Fibroblast of lung (primary cell): ENCODE measurements at regions not wholly inside any gene's neighbourhood (a gene's known extent, or its start where the extent isn't known, plus 50 kb on each side); places are given as distances from the start of the nearest gene placed in this dataset.

Experiments
- DNase-seq, 2 donors: peaks; one replicate each; pipeline versions ENCODE4 v3.0.0 to v3.0.0-alpha.2; 2010; ENCODE audit warnings: low read depth in 2 of 2
- H2AFZ ChIP-seq: 2 replicates; pipeline ENCODE4 v1.5.1; 2012; ENCODE audit warnings: low read length, control low read depth, inconsistent platforms
- H3K27ac ChIP-seq: 2 replicates; pipeline ENCODE4 v1.5.1; 2011; ENCODE audit warnings: low read length, control low read depth; ENCODE audit not compliant: insufficient read depth
- H3K27me3 ChIP-seq: 2 replicates; pipeline ENCODE4 v1.5.1; 2011; ENCODE audit warnings: mild to moderate bottlenecking, low read length; ENCODE audit not compliant: control insufficient read depth, insufficient read depth
- H3K36me3 ChIP-seq: 2 replicates; pipeline ENCODE4 v1.5.1; 2011; ENCODE audit warnings: low read length; ENCODE audit not compliant: control insufficient read depth, insufficient read depth
- H3K4me1 ChIP-seq: 2 replicates; pipeline ENCODE4 v1.5.1; 2011; ENCODE audit warnings: low read length; ENCODE audit not compliant: control insufficient read depth, insufficient read depth; ENCODE audit errors: extremely low read depth
- H3K4me2 ChIP-seq: 2 replicates; pipeline ENCODE4 v1.5.1; 2011; ENCODE audit warnings: low read length, control low read depth; ENCODE audit not compliant: insufficient read depth; ENCODE audit errors: extremely low read depth
- H3K4me3 ChIP-seq, 4 experiments: fragments of 200-600 bp in 1 of 4; sonication (generic) in 1 of 4; replicated peaks in 1 of 4; 2 replicates each; pipeline ENCODE4 v1.5.1; 2011 to 2016; ENCODE audit warnings: low read length in 4 of 4, low read depth in 3 of 4, mild to moderate bottlenecking in 3 of 4, control low read depth in 2 of 4, inconsistent platforms in 1 of 4, mixed read lengths in 1 of 4; ENCODE audit not compliant: insufficient read depth in 1 of 4; ENCODE audit errors: control extremely low read depth in 1 of 4
- H3K79me2 ChIP-seq: 2 replicates; pipeline ENCODE4 v1.5.1; 2012; ENCODE audit warnings: mild to moderate bottlenecking, low read length, inconsistent platforms; ENCODE audit not compliant: control insufficient read depth, insufficient read depth
- H3K9ac ChIP-seq: 2 replicates; pipeline ENCODE4 v1.5.1; 2011; ENCODE audit warnings: mild to moderate bottlenecking, low read length, control low read depth; ENCODE audit not compliant: insufficient read depth
- H3K9me3 ChIP-seq: 2 replicates; pipeline ENCODE4 v1.5.1; 2012; ENCODE audit warnings: low read depth, low read length; ENCODE audit not compliant: control insufficient read depth, insufficient read depth
- H4K20me1 ChIP-seq: 2 replicates; pipeline ENCODE4 v1.5.1; 2011; ENCODE audit warnings: low read length; ENCODE audit not compliant: control insufficient read depth, insufficient read depth; ENCODE audit errors: extremely low read depth
- CTCF ChIP-seq, 2 donors: IDR thresholded peaks in 1 of 2; conservative IDR thresholded peaks in 1 of 2; 1 replicate in 1 of 2; 2 replicates in 1 of 2; pipeline ENCODE4 v1.5.1; 2011 to 2012; ENCODE audit warnings: low read length in 2 of 2, control low read depth in 1 of 2, inconsistent platforms in 1 of 2, low read depth in 1 of 2, mild to moderate bottlenecking in 1 of 2
- EZH2 ChIP-seq: IDR thresholded peaks from 2 replicates; pipeline ENCODE4 v1.5.1; 2012; ENCODE audit warnings: low read length, control low read depth, mild to moderate bottlenecking; ENCODE audit errors: missing control alignments

- Histone ChIP-seq H3K79me2 (no peaks in the 10 kb centered on the region), H3K9me3 (no peaks in the 10 kb centered on the region), H3K4me2 (no peak overlapping the region), H2AFZ (no peak overlapping the region), H3K36me3 (no peaks in the 10 kb centered on the region), H3K27me3 (no peaks in the 10 kb centered on the region), H3K9ac (no peak overlapping the region), H3K4me1 (no peaks in the 10 kb centered on the region), H3K4me3 (no peak overlapping the region), H4K20me1 (no peaks in the 10 kb centered on the region), H3K27ac (no peak overlapping the region)
- no peak for TF ChIP-seq EZH2
- TF ChIP-seq CTCF (conservative IDR thresholded peaks at IDR 0.05 in 1 of 2, IDR thresholded peaks at IDR 0.05 in 1 of 2; ENCODE audit: low read depth in 1 of 2, low read length in 2 of 2), result no peak
- no peak for DNase-seq
Measured at GRCh38 chr14:83870546-83871270, 1659.2 kb upstream of the FLRT2 start.

- no peak overlapping the region for H2AFZ ChIP-seq
- no peaks in the 10 kb centered on the region for H3K79me2 ChIP-seq
- no peak overlapping the region for H3K9ac ChIP-seq
- no peaks in the 10 kb centered on the region for H3K36me3 ChIP-seq
- no peak overlapping the region for H3K4me3 ChIP-seq
- H3K9me3 ChIP-seq, result no peaks in the 10 kb centered on the region
- TF ChIP-seq CTCF (conservative IDR thresholded peaks at IDR 0.05 in 1 of 2, IDR thresholded peaks at IDR 0.05 in 1 of 2; ENCODE audit: low read depth in 1 of 2, low read length in 2 of 2) (no peak), EZH2 (no peak)
- DNase-seq, result peak in 1 of 2 donors; percentile 14
- no peaks in the 10 kb centered on the region for H3K4me1 ChIP-seq
- no peaks in the 10 kb centered on the region for H3K27me3 ChIP-seq
- H4K20me1 ChIP-seq, result no peaks in the 10 kb centered on the region
- H3K4me2 ChIP-seq, result no peak overlapping the region
- H3K27ac ChIP-seq, result no peak overlapping the region
Measured at GRCh38 chr14:83873669-83874068, 1656.3 kb upstream of the FLRT2 start.

- no peak for TF ChIP-seq EZH2
- no peak for TF ChIP-seq CTCF (conservative IDR thresholded peaks at IDR 0.05 in 1 of 2, IDR thresholded peaks at IDR 0.05 in 1 of 2; ENCODE audit: low read depth in 1 of 2, low read length in 2 of 2)
- Histone ChIP-seq H3K36me3 (no peaks in the 10 kb centered on the region), H3K9me3 (no peaks in the 10 kb centered on the region), H3K4me1 (no peaks in the 10 kb centered on the region), H3K27ac (no peak overlapping the region), H3K27me3 (no peaks in the 10 kb centered on the region), H2AFZ (no peak overlapping the region), H3K79me2 (no peaks in the 10 kb centered on the region), H3K9ac (no peak overlapping the region), H3K4me2 (no peak overlapping the region), H4K20me1 (no peaks in the 10 kb centered on the region), H3K4me3 (no peak overlapping the region)
- no peak for DNase-seq
Measured at GRCh38 chr14:83874662-83875061, 1655.3 kb upstream of the FLRT2 start.
